Nephron (organoid): ENCODE measurements at regions not wholly inside any gene's neighbourhood (a gene's known extent, or its start where the extent isn't known, plus 50 kb on each side); places are given as distances from the start of the nearest gene placed in this dataset.

Experiments
- H3K27ac Mint-ChIP-seq, 3 experiments: 2 replicates each; pipeline ENCODE4 v1.8.0; 2020; ENCODE audit warnings: mixed read lengths in 3 of 3, mild to moderate bottlenecking in 2 of 3, moderate library complexity in 1 of 3
- H3K27me3 Mint-ChIP-seq: 2 replicates; pipeline ENCODE4 v1.8.0; 2021; ENCODE audit warnings: low read depth, mild to moderate bottlenecking, moderate library complexity, mixed read lengths
- H3K36me3 Mint-ChIP-seq: 2 replicates; pipeline ENCODE4 v1.8.0; 2020; ENCODE audit warnings: low read depth, mixed read lengths
- H3K4me1 Mint-ChIP-seq: 2 replicates; pipeline ENCODE4 v1.8.0; 2020; ENCODE audit warnings: mixed read lengths
- H3K4me3 Mint-ChIP-seq, 3 experiments: 2 replicates each; pipeline ENCODE4 v1.8.0; 2020; ENCODE audit warnings: mild to moderate bottlenecking in 3 of 3, mixed read lengths in 3 of 3, moderate library complexity in 2 of 3
- H3K9me3 Mint-ChIP-seq: 2 replicates; pipeline ENCODE4 v1.8.0; 2020; ENCODE audit warnings: mixed read lengths
- TF ChIP-seq, protein P1 (sequence below), 3 experiments: fragments of 200-600 bp; sonication (generic); IDR thresholded peaks; one replicate each; pipeline ENCODE4 v1.5.0; 2021; ENCODE audit warnings: antibody characterized with exemption in 3 of 3; ENCODE audit not compliant: unreplicated experiment in 3 of 3

DNA sequence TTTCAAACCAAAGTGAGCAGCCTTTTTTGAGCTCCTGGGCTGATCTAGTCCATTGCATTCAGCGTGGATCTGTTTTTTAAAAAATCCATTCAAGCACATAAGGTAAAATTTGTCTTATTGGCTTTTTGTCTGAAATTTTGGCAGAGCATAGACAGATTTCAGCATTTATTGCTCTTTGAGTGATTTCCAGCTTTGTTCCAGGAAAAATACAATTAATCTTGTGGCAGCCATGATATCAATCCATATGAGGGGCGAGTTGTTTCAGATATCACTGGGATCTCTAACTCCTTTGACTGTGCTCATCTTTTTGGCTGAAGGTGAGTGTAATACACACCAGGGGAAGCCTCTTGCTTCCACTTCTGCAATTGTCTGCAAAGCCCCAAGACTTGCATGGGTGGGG is 523.9 kb downstream of the SLC4A3 start:
- Mint-ChIP-seq H3K9me3 (peaks cover 2% of the 10 kb centered on the region), H3K27me3 (peaks cover 9% of the 10 kb centered on the region), H3K27ac (peak overlapping the region in 1 of 3 experiments; percentile 19), H3K36me3 (no peaks in the 10 kb centered on the region), H3K4me1 (peaks cover 57% of the 10 kb centered on the region), H3K4me3 (no peak overlapping the region)
- TF ChIP-seq, protein P1, sequence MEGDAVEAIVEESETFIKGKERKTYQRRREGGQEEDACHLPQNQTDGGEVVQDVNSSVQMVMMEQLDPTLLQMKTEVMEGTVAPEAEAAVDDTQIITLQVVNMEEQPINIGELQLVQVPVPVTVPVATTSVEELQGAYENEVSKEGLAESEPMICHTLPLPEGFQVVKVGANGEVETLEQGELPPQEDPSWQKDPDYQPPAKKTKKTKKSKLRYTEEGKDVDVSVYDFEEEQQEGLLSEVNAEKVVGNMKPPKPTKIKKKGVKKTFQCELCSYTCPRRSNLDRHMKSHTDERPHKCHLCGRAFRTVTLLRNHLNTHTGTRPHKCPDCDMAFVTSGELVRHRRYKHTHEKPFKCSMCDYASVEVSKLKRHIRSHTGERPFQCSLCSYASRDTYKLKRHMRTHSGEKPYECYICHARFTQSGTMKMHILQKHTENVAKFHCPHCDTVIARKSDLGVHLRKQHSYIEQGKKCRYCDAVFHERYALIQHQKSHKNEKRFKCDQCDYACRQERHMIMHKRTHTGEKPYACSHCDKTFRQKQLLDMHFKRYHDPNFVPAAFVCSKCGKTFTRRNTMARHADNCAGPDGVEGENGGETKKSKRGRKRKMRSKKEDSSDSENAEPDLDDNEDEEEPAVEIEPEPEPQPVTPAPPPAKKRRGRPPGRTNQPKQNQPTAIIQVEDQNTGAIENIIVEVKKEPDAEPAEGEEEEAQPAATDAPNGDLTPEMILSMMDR (IDR thresholded peaks at IDR 0.05; ENCODE audit: unreplicated experiment in 3 of 3) = no peak

DNA sequence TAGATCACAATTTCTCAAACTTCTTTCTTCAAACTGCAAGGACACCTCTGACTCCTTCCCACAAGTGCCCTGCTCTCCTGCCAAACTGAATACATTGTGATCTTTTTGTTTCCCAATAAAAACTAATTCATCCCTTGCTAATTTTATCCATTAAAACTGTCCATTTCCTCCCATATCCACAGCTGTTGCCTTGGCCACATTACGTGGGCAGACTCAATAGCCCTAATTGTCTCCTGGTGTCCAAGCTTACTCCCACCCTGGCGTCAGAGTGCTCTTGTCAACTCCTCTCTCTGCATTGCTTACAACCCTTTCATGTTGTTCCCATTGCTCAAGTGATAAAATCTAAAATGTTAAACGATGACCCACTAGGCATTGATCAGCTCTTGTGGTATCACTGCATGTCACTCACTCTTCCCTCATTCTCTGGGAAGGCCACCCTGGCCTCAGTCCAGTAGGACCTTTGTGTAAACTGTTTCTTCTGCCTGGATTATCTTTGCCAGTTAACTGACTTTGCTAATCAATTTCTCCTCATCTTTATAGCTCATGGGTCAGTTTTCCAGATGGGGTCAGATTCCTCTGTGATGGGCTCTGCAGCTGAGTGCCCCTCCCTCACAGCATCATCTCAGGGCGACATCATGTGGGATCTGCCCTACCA is 525.0 kb downstream of the SLC4A3 start:
- Mint-ChIP-seq H3K27me3 (peaks cover 9% of the 10 kb centered on the region), H3K36me3 (no peaks in the 10 kb centered on the region), H3K4me3 (no peak overlapping the region), H3K4me1 (peaks cover 46% of the 10 kb centered on the region), H3K9me3 (peaks cover 2% of the 10 kb centered on the region), H3K27ac (peak overlapping the region in 2 of 3 experiments; percentile 19 to 38)
- TF ChIP-seq, protein P1 (IDR thresholded peaks at IDR 0.05; ENCODE audit: unreplicated experiment in 3 of 3) = no peak

DNA sequence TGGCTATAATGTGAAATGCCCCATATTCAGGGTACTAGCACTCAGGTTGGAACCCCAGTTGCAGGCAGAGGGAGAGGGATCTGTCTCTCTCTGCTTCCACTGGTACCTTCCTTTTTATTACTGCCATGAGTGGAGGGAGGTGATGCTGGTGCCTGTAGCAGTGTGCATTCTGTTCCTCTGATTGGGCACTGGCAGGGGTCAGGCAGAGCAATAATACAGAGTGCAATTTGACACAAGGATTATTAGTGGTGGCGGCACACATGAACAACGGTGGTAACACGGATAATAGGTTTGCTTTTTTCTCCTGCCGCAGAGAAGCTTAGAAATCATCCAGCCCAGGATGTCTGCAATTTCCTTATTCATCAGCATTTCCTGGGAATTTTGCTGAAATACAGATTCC is 525.7 kb downstream of the SLC4A3 start:
- H3K9me3 Mint-ChIP-seq = peaks cover 3% of the 10 kb centered on the region
- peak overlapping the region in 1 of 3 experiments; percentile 1 for H3K27ac Mint-ChIP-seq
- H3K36me3 Mint-ChIP-seq = no peaks in the 10 kb centered on the region
- TF ChIP-seq, protein P1 (IDR thresholded peaks at IDR 0.05; ENCODE audit: unreplicated experiment in 3 of 3) = no peak
- no peak overlapping the region for H3K4me3 Mint-ChIP-seq
- H3K4me1 Mint-ChIP-seq = peaks cover 39% of the 10 kb centered on the region
- H3K27me3 Mint-ChIP-seq = peaks cover 5% of the 10 kb centered on the region

DNA sequence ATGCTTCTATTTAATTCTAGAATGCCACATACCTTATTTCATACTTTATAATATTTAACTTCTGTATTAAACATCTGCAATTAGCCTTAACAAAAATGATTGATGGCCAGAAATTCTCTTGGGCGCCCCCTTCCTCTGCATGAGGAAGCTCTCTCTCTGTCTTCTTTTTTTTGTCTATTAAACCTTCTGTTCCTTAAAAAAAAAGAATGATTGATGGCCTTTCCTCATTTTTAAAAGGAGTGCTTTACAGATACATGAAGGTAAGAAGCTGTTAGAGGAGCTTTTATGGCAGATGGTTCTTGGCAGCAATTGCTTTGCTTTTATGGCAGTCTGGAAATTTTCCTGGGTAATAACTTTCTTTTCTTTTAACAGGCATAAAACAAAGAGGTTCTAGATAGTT is 526.9 kb downstream of the SLC4A3 start:
- Mint-ChIP-seq H3K27ac (peak overlapping the region; percentile 28 to 79 (median 52)), H3K9me3 (peaks cover 6% of the 10 kb centered on the region), H3K36me3 (no peaks in the 10 kb centered on the region), H3K4me3 (no peak overlapping the region), H3K27me3 (peaks cover 5% of the 10 kb centered on the region), H3K4me1 (peaks cover 37% of the 10 kb centered on the region)
- TF ChIP-seq, protein P1 (IDR thresholded peaks at IDR 0.05; ENCODE audit: unreplicated experiment in 3 of 3) = peak in 2 of 3 experiments; percentile 37 to 52

DNA sequence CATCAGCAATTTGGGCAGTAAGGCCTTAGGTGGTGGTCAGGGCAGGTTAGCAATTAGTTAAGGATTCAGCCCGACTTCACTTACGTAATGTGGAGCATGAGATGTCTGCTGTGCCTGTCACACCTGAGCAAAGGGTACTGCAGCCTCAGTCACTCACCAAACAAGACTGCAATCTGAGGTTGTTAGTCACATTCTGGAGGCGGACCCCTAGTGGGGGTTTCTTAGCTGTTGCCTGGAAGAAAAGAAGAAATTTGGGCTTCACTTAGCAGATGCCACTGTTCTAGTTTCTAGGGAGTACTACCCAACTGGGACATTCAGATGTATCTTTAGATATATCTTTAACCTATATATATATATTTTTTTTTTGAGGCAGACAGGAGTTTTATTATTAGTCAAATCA is 529.9 kb downstream of the SLC4A3 start:
- H3K36me3 Mint-ChIP-seq = no peaks in the 10 kb centered on the region
- H3K9me3 Mint-ChIP-seq = peaks cover 12% of the 10 kb centered on the region
- no peak overlapping the region for H3K27ac Mint-ChIP-seq
- H3K27me3 Mint-ChIP-seq = peaks cover 5% of the 10 kb centered on the region
- peaks cover 24% of the 10 kb centered on the region for H3K4me1 Mint-ChIP-seq
- no peak overlapping the region for H3K4me3 Mint-ChIP-seq
- TF ChIP-seq, protein P1 (IDR thresholded peaks at IDR 0.05; ENCODE audit: unreplicated experiment in 3 of 3) = no peak

DNA sequence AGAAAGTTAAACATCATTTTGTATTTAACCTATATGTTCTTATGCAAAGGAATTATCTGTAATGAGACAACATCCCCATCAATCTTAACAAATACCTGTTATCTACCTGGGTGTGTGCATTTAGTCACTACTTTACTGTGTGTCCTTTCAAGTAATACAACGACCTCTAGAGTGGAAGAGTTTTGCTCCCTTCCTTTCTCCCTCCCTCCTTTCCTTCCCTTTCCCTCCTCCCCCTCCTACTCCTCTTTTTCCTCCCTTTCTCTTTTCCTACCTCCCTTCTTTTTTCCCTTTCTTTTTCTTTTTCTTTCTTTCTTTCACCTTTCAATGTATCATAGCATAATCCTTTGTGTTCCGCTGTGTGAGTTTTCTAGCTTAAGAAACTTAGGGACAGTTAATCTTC is 532.3 kb downstream of the SLC4A3 start:
- peaks cover 5% of the 10 kb centered on the region for H3K27me3 Mint-ChIP-seq
- peaks cover 12% of the 10 kb centered on the region for H3K9me3 Mint-ChIP-seq
- H3K4me3 Mint-ChIP-seq = no peak overlapping the region
- H3K4me1 Mint-ChIP-seq = peaks cover 7% of the 10 kb centered on the region
- no peak overlapping the region for H3K27ac Mint-ChIP-seq
- H3K36me3 Mint-ChIP-seq = no peaks in the 10 kb centered on the region
- TF ChIP-seq, protein P1 (IDR thresholded peaks at IDR 0.05; ENCODE audit: unreplicated experiment in 3 of 3) = no peak
